ENCODE measurements at regions not wholly inside any gene's neighbourhood (a gene's known extent, or its start where the extent isn't known, plus 50 kb on each side); places are given as distances from the start of the nearest gene placed in this dataset.

- TF ChIP-seq CTCF (IDR thresholded peaks at IDR 0.05) (no peak), POLR2A (IDR thresholded peaks at IDR 0.05) (no peak)
- Histone ChIP-seq H3K4me1 (no peaks in the 10 kb centered on the region), H3K36me3 (no peaks in the 10 kb centered on the region), H3K9me3 (no peaks in the 10 kb centered on the region), H3K27me3 (no peaks in the 10 kb centered on the region), H3K4me3 (no peak overlapping the region), H3K27ac (no peak overlapping the region)
- no peak for ATAC-seq
- WGBS (ENCODE audit: insufficient coverage, low coverage, low lambda C conversion rate, missing lambda C conversion rate): 51% methylated on average over 2 of the region's 2 CpGs
- intact Hi-C loops (cut with DNase I): no loop called here
- no peak for DNase-seq
Measured at GRCh38 chr4:111671756-111672155, 473.5 kb upstream of the FAM241A start.

GRCh38 chr4:111675746-111676145 lies 469.5 kb upstream of the FAM241A start:
- intact Hi-C loops (cut with DNase I): no loop called here
- H3K4me1 ChIP-seq: no peaks in the 10 kb centered on the region
- ATAC-seq (no peak), DNase-seq (no peak)
- no peaks in the 10 kb centered on the region for H3K27me3 ChIP-seq
- WGBS (ENCODE audit: insufficient coverage, low coverage, low lambda C conversion rate, missing lambda C conversion rate): 100% methylated on average over 4 of the region's 5 CpGs
- no peak for TF ChIP-seq POLR2A (IDR thresholded peaks at IDR 0.05)
- TF ChIP-seq CTCF (IDR thresholded peaks at IDR 0.05): no peak
- H3K27ac ChIP-seq: no peak overlapping the region
- H3K4me3 ChIP-seq: no peak overlapping the region
- no peaks in the 10 kb centered on the region for H3K9me3 ChIP-seq
- H3K36me3 ChIP-seq: no peaks in the 10 kb centered on the region

GRCh38 chr4:111676533-111676932 lies 468.7 kb upstream of the FAM241A start:
- DNase-seq (no peak), ATAC-seq (no peak)
- H3K36me3 ChIP-seq: no peaks in the 10 kb centered on the region
- intact Hi-C loops (cut with DNase I): no loop called here
- no peak overlapping the region for H3K4me3 ChIP-seq
- no peaks in the 10 kb centered on the region for H3K9me3 ChIP-seq
- H3K4me1 ChIP-seq: no peaks in the 10 kb centered on the region
- no peak for TF ChIP-seq POLR2A (IDR thresholded peaks at IDR 0.05)
- no peak for TF ChIP-seq CTCF (IDR thresholded peaks at IDR 0.05)
- no peaks in the 10 kb centered on the region for H3K27me3 ChIP-seq
- H3K27ac ChIP-seq: no peak overlapping the region

- Histone ChIP-seq H3K27ac (no peak overlapping the region), H3K27me3 (no peaks in the 10 kb centered on the region), H3K4me1 (no peaks in the 10 kb centered on the region), H3K36me3 (no peaks in the 10 kb centered on the region), H3K9me3 (no peaks in the 10 kb centered on the region), H3K4me3 (no peak overlapping the region)
- intact Hi-C loops (cut with DNase I): no loop called here
- WGBS (ENCODE audit: insufficient coverage, low coverage, low lambda C conversion rate, missing lambda C conversion rate): 53% methylated on average over 1 of the region's 1 CpG
- ATAC-seq: no peak
- no peak for DNase-seq
- TF ChIP-seq POLR2A (IDR thresholded peaks at IDR 0.05): no peak
- no peak for TF ChIP-seq CTCF (IDR thresholded peaks at IDR 0.05)
Measured at GRCh38 chr4:111678479-111678878, 466.8 kb upstream of the FAM241A start.

GRCh38 chr4:111678908-111679307 lies 466.3 kb upstream of the FAM241A start:
- Histone ChIP-seq H3K4me1 (no peaks in the 10 kb centered on the region), H3K9me3 (no peaks in the 10 kb centered on the region), H3K27ac (no peak overlapping the region), H3K4me3 (no peak overlapping the region), H3K27me3 (no peaks in the 10 kb centered on the region), H3K36me3 (no peaks in the 10 kb centered on the region)
- intact Hi-C loops (cut with DNase I): no loop called here
- TF ChIP-seq POLR2A (IDR thresholded peaks at IDR 0.05) (no peak), CTCF (IDR thresholded peaks at IDR 0.05) (no peak)
- no peak for DNase-seq
- 44% methylated on average over 5 of the region's 5 CpGs for WGBS (ENCODE audit: insufficient coverage, low coverage, low lambda C conversion rate, missing lambda C conversion rate)
- no peak for ATAC-seq

Measured in right lobe of liver (tissue), 6 donors.